Nephron (organoid): ENCODE measurements at regions not wholly inside any gene's neighbourhood (a gene's known extent, or its start where the extent isn't known, plus 50 kb on each side); places are given as distances from the start of the nearest gene placed in this dataset.

Experiments
- H3K27ac Mint-ChIP-seq, 3 experiments: 2 replicates each; pipeline ENCODE4 v1.8.0; 2020; ENCODE audit warnings: mixed read lengths in 3 of 3, mild to moderate bottlenecking in 2 of 3, moderate library complexity in 1 of 3
- H3K27me3 Mint-ChIP-seq: 2 replicates; pipeline ENCODE4 v1.8.0; 2021; ENCODE audit warnings: low read depth, mild to moderate bottlenecking, moderate library complexity, mixed read lengths
- H3K36me3 Mint-ChIP-seq: 2 replicates; pipeline ENCODE4 v1.8.0; 2020; ENCODE audit warnings: low read depth, mixed read lengths
- H3K4me1 Mint-ChIP-seq: 2 replicates; pipeline ENCODE4 v1.8.0; 2020; ENCODE audit warnings: mixed read lengths
- H3K4me3 Mint-ChIP-seq, 3 experiments: 2 replicates each; pipeline ENCODE4 v1.8.0; 2020; ENCODE audit warnings: mild to moderate bottlenecking in 3 of 3, mixed read lengths in 3 of 3, moderate library complexity in 2 of 3
- H3K9me3 Mint-ChIP-seq: 2 replicates; pipeline ENCODE4 v1.8.0; 2020; ENCODE audit warnings: mixed read lengths
- TF ChIP-seq, protein P1 (sequence below), 3 experiments: fragments of 200-600 bp; sonication (generic); IDR thresholded peaks; one replicate each; pipeline ENCODE4 v1.5.0; 2021; ENCODE audit warnings: antibody characterized with exemption in 3 of 3; ENCODE audit not compliant: unreplicated experiment in 3 of 3

DNA sequence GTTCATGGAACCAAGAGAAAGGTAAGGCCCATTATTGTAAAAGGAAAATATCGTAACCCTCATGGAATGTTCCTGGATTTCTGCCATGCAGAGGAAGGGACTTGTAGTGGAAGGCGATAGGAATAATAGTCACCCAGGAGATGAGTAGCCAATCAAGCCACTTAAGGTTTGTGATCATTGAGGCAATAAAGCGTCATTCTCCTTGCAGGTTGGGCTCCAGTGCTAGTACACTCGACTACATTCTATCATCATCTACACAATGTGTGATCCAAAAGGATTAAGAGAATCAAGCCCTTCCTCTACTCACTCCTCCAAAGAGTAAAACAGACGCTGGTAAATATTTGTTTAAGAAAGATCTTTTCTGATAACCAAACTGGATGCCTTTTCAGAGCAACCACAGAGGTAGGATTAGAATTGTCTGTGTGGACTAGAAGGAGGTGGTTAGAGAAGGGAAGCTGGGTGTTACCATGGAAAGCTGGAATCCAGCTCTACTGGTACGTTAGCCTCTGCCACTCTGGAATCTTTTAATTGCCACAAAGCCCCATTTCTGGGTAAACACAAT, 245.7 kb downstream of the IKZF2 start:
- H3K9me3 Mint-ChIP-seq: no peaks in the 10 kb centered on the region
- H3K4me3 Mint-ChIP-seq: no peak overlapping the region
- H3K27me3 Mint-ChIP-seq: no peaks in the 10 kb centered on the region
- TF ChIP-seq, protein P1, sequence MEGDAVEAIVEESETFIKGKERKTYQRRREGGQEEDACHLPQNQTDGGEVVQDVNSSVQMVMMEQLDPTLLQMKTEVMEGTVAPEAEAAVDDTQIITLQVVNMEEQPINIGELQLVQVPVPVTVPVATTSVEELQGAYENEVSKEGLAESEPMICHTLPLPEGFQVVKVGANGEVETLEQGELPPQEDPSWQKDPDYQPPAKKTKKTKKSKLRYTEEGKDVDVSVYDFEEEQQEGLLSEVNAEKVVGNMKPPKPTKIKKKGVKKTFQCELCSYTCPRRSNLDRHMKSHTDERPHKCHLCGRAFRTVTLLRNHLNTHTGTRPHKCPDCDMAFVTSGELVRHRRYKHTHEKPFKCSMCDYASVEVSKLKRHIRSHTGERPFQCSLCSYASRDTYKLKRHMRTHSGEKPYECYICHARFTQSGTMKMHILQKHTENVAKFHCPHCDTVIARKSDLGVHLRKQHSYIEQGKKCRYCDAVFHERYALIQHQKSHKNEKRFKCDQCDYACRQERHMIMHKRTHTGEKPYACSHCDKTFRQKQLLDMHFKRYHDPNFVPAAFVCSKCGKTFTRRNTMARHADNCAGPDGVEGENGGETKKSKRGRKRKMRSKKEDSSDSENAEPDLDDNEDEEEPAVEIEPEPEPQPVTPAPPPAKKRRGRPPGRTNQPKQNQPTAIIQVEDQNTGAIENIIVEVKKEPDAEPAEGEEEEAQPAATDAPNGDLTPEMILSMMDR (IDR thresholded peaks at IDR 0.05; ENCODE audit: unreplicated experiment in 3 of 3): no peak
- H3K36me3 Mint-ChIP-seq: no peaks in the 10 kb centered on the region
- no peak overlapping the region for H3K27ac Mint-ChIP-seq
- no peaks in the 10 kb centered on the region for H3K4me1 Mint-ChIP-seq

DNA sequence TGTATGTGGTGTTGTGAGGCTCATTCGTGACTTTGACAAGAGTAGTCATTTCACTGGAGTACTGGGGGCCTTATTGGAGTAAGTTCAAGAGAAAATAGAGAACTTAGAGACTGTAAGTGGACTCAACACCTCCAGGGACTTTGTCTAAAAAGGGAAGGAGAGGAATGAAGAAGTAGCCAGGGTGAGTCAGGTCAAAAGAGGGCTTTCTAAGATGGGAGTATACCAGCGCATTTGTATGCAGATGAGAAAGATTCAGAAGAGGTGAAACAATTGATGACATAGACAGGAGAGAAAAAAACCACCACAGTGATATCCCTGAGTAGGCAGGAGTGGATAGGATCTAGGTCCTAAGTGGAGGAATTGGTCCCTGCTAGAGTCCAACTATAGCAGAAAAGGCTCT, 246.8 kb downstream of the IKZF2 start:
- H3K27me3 Mint-ChIP-seq: no peaks in the 10 kb centered on the region
- H3K4me3 Mint-ChIP-seq: no peak overlapping the region
- no peak overlapping the region for H3K27ac Mint-ChIP-seq
- no peaks in the 10 kb centered on the region for H3K36me3 Mint-ChIP-seq
- H3K9me3 Mint-ChIP-seq: no peaks in the 10 kb centered on the region
- no peaks in the 10 kb centered on the region for H3K4me1 Mint-ChIP-seq
- TF ChIP-seq, protein P1 (IDR thresholded peaks at IDR 0.05; ENCODE audit: unreplicated experiment in 3 of 3): no peak

DNA sequence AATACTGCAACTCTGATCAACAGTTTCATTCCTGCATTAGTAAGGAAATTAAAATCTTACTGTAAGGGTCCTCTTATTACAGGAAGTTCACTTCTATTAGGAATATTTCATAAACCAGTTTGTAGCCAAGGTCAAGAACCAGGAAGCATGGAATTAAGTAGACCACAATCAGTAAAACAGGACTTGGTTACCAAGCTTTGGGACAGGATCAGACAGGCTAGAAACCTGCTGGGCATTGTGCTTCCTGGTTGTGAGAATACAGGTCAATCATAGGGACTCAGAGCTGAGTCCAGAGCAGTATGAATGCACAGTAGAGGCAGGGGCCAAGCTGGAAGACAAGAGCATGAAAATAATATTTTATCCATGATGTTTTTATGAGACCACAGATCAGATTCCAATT, 248.0 kb downstream of the IKZF2 start:
- Mint-ChIP-seq H3K27ac (no peak overlapping the region), H3K4me1 (no peaks in the 10 kb centered on the region)

DNA sequence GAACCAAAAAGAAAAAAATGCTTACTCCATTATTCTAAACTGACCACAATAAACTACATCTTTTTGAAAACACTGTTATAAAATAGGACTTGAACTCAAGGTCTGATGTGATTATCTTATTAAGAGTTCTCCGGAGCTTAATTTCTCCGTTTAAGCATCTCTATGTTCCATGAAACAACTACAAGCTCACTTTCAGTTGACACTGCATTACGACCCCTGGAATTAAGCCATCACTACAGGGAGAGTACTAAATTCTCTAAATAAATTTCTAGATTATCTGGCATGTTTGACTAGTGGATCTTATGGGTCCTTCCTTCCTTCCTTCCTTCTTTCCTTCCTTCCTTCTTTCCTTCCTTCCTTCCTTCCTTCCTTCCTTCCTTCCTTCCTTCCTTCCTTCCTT, 249.0 kb downstream of the IKZF2 start:
- no peaks in the 10 kb centered on the region for H3K4me1 Mint-ChIP-seq
- no peaks in the 10 kb centered on the region for H3K27me3 Mint-ChIP-seq
- H3K9me3 Mint-ChIP-seq: no peaks in the 10 kb centered on the region
- no peak overlapping the region for H3K27ac Mint-ChIP-seq
- no peak overlapping the region for H3K4me3 Mint-ChIP-seq
- TF ChIP-seq, protein P1 (IDR thresholded peaks at IDR 0.05; ENCODE audit: unreplicated experiment in 3 of 3): no peak
- no peaks in the 10 kb centered on the region for H3K36me3 Mint-ChIP-seq

More for the DNA sequence above, 248.0 kb downstream of the IKZF2 start:
- Mint-ChIP-seq H3K9me3 (no peaks in the 10 kb centered on the region), H3K4me3 (no peak overlapping the region), H3K27me3 (no peaks in the 10 kb centered on the region), H3K36me3 (no peaks in the 10 kb centered on the region)
- TF ChIP-seq, protein P1 (IDR thresholded peaks at IDR 0.05; ENCODE audit: unreplicated experiment in 3 of 3): no peak

DNA sequence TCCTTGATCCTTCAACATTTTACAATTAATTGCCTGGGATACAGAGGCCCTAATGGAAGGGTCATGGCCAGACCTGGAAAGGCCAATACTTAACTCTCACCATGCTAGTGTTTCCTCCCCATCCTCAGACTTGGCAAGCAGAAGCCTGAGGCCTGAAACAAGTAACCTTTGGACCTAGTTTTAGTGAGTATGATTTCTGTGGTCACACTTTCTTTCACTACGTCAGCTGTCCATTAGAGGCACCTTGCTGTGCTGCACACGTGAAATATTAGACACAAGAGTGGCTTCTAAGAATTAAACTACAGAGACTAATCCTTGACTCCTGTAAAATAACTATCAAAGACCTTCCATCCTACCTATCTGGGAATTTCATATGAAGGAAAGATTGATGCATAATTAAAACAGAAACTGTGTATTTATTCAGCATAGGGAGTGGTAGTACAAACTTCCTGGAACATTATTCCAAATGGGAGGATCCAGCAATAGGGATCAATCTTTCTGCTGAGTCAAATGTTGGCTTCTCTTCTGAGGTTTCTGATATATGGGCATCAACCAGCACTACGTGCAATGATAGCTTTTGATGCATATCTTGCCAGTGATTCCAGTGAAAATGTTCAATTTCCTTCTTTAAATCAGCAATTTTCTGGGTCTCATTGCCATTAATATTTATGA, 249.7 kb downstream of the IKZF2 start:
- H3K9me3 Mint-ChIP-seq: no peaks in the 10 kb centered on the region
- H3K4me3 Mint-ChIP-seq: no peak overlapping the region
- no peak overlapping the region for H3K27ac Mint-ChIP-seq
- H3K36me3 Mint-ChIP-seq: no peaks in the 10 kb centered on the region
- H3K27me3 Mint-ChIP-seq: no peaks in the 10 kb centered on the region
- H3K4me1 Mint-ChIP-seq: no peaks in the 10 kb centered on the region
- TF ChIP-seq, protein P1 (IDR thresholded peaks at IDR 0.05; ENCODE audit: unreplicated experiment in 3 of 3): no peak

DNA sequence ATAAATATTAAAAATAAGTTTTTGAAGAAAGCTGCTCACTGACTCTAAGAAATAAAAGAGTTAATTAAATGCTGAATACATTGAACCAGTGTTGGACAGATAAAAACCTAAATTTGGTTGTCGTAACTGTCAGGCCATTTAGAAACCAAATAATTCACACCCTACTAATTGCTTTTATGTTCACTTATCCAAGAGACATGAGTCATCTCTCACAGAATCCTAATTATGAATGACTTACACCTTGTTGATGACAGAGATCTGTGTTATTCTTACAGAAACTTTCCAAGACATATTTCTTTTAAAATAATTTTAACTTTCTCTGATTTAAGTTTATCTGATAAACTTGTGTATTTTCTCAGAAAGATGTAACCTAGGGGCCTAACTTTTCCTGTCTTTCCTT, 250.7 kb downstream of the IKZF2 start:
- no peaks in the 10 kb centered on the region for H3K36me3 Mint-ChIP-seq
- TF ChIP-seq, protein P1 (IDR thresholded peaks at IDR 0.05; ENCODE audit: unreplicated experiment in 3 of 3): no peak
- no peaks in the 10 kb centered on the region for H3K27me3 Mint-ChIP-seq
- no peak overlapping the region for H3K4me3 Mint-ChIP-seq
- H3K9me3 Mint-ChIP-seq: no peaks in the 10 kb centered on the region
- no peak overlapping the region for H3K27ac Mint-ChIP-seq
- H3K4me1 Mint-ChIP-seq: no peaks in the 10 kb centered on the region
